Heart left ventricle (tissue), 16 donors: ENCODE measurements at regions not wholly inside any gene's neighbourhood (a gene's known extent, or its start where the extent isn't known, plus 50 kb on each side); places are given as distances from the start of the nearest gene placed in this dataset.

Experiments used
- ATAC-seq, 4 donors: fragments of 200-7000 bp; cut with Tn5 transposase; one replicate each; pipeline ENCODE4 v1.9.1; 2020 to 2022; ENCODE audit warnings: moderate library complexity in 4 of 4, mild to moderate bottlenecking in 3 of 4, moderate number of reproducible peaks in 1 of 4
- DNase-seq, 5 donors: peaks; one replicate each; pipeline ENCODE4 v3.0.0-alpha.2; 2020
- H3K27ac ChIP-seq, 12 donors: fragments of 200-600 bp; sonication (generic) in 4 of 12; one replicate each; pipeline versions ENCODE4 v1.5.0 to v1.8.0; 2016 to 2022; ENCODE audit warnings: mild to moderate bottlenecking in 2 of 12
- H3K27me3 ChIP-seq, 9 donors: fragments of 200-600 bp; sonication (generic) in 2 of 9; one replicate each; pipeline versions ENCODE4 v1.5.1 to v1.8.0; 2016 to 2022; ENCODE audit warnings: mild to moderate bottlenecking in 3 of 9
- H3K36me3 ChIP-seq, 9 donors: fragments of 200-600 bp; sonication (generic) in 2 of 9; one replicate each; pipeline versions ENCODE4 v1.5.0 to v1.8.0; 2018 to 2022; ENCODE audit warnings: mild to moderate bottlenecking in 2 of 9
- H3K4me1 ChIP-seq, 12 donors: fragments of 200-600 bp; sonication (generic) in 4 of 12; one replicate each; pipeline versions ENCODE4 v1.5.0 to v1.8.0; 2016 to 2022; ENCODE audit warnings: mild to moderate bottlenecking in 3 of 12
- H3K4me3 ChIP-seq, 12 donors: fragments of 200-600 bp; sonication (generic) in 4 of 12; one replicate each; pipeline versions ENCODE4 v1.5.0 to v1.8.0; 2017 to 2022; ENCODE audit warnings: mild to moderate bottlenecking in 9 of 12, moderate library complexity in 4 of 12
- H3K9me3 ChIP-seq, 12 donors: fragments of 200-600 bp; sonication (generic) in 4 of 12; one replicate each; pipeline versions ENCODE4 v1.5.0 to v1.8.0; 2016 to 2022; ENCODE audit warnings: mild to moderate bottlenecking in 1 of 12
- CTCF ChIP-seq, 12 donors: fragments of 200-600 bp; sonication (generic) in 4 of 12; IDR thresholded peaks; one replicate each; pipeline versions ENCODE4 v1.5.0 to v1.8.0; 2018 to 2022; ENCODE audit warnings: antibody characterized with exemption in 12 of 12, mild to moderate bottlenecking in 5 of 12
- POLR2A ChIP-seq, 2 donors: fragments of 450-650 bp; IDR thresholded peaks; one replicate each; pipeline ENCODE4 v1.6.1; 2017; ENCODE audit warnings: antibody characterized with exemption in 2 of 2, mild to moderate bottlenecking in 2 of 2, moderate library complexity in 2 of 2
- WGBS, 4 donors: extraction: QIAGEN DNeasy Blood & Tissue Kit in 2 of 4; methylation state at CpG; one replicate each; pipeline versions ENCODE4 v1.1.5 to v1.1.7; 2013 to 2018; 5-methylcytosine and 5-hydroxymethylcytosine counted together
- intact Hi-C, 10 donors: fragments of 100-400 bp; cut with DNase I; formaldehyde crosslinking; loops; one replicate each; pipeline versions ENCODE4 v1.11.1 to v1.14.2; 2022
- donor health status: ischemic (EF 13 %, LVEDD 7.1; RV severe dilation, severe dysfunction).
- donor health status: healthy with polysubstance abuse.
- donor health status: DM: no; HTN: yes; CAD: no.
- donor health status: DM: no; HTN: no; CAD: no.
- donor health status: ischemic (EF 25% LVEDD 6.9; RV normal size, moderate dysfunction).
- donor health status: ischemic (EF 25% LVEDD 5.7; RV mildly dilated, moderate dysfunction).
- donor health status: healthy.
- donor health status: DM: yes; HTN: yes; CAD: no.
- donor health status: ischemic (EF 35%, LVEDD 5.7; RV mildly dilated, moderate dysfunction).
- donor health status: nonischemic (EF 11% LVEDD 7.7; RV severe dilation, severe dysfunction).
- donor health status: DM: yes; HTN: yes; CAD: no.
- donor health status: PGD.
- donor health status: ischemic (EF 29% LVEDD 5.4; RV normal size, mild dysfunction).
- donor health status: nonischemic (EF 23%, LVEDD 6.1; RV moderate dilation, normal function).

GRCh38 chr11:17157761-17158160 lies 50.0 kb downstream of the PIK3C2A start:
- Histone ChIP-seq H3K36me3 (peaks cover 0 to 8% (median 0%) of the 10 kb centered on the region in 9 donors), H3K4me3 (no peak overlapping the region), H3K9me3 (no peaks in the 10 kb centered on the region), H3K27ac (peak overlapping the region in 4 of 12 donors; percentile 6 to 65 (median 46)), H3K4me1 (peaks cover 4 to 62% (median 46%) of the 10 kb centered on the region in 12 donors), H3K27me3 (no peaks in the 10 kb centered on the region)
- DNase-seq, result no peak
- ATAC-seq, result peak in 1 of 4 donors; percentile 33
- intact Hi-C loops, result loop anchor here in 2 of 10 donors (5.0 to 10.0 kb wide), 2 partner anchors 47 to 50 kb away; partner anchors contain the start of gene PIK3C2A (in 2 of the 2)
- 70 to 81% (median 72%) methylated on average over 4 of the region's 4 CpGs for WGBS, 4 donors
- no peak for TF ChIP-seq CTCF (IDR thresholded peaks at IDR 0.05)
- TF ChIP-seq POLR2A (IDR thresholded peaks at IDR 0.05), result no peak

DNA sequence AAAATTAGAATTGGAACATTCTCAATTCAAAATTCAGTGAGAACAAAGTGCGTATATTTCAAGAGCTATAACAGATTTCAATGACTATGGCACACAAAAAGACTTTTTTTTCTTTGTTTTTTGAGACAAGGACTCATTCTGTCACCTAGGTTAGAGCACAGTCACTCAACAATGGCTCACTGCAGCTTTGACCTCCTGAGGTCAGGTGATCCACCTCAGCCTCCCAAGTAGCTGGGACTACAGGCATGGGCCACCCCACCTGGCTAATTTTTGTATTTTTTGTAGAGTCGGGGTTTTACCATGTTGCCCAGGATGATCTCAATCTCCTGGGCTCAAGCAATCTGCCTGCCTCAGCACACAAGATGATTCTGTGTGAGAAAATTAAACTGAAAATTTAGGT lies 51.5 kb downstream of the PIK3C2A start:
- DNase-seq (no peak), ATAC-seq (no peak)
- intact Hi-C loops, result loop anchor here in 2 of 10 donors (5.0 to 10.0 kb wide), 2 partner anchors 49 to 51 kb away; partner anchors contain the start of gene PIK3C2A (in 2 of the 2)
- H3K4me1 ChIP-seq, result peaks cover 4 to 58% (median 42%) of the 10 kb centered on the region in 12 donors
- no peaks in the 10 kb centered on the region for H3K9me3 ChIP-seq
- no peaks in the 10 kb centered on the region for H3K27me3 ChIP-seq
- H3K27ac ChIP-seq, result peak overlapping the region in 1 of 12 donors; percentile 65
- 88 to 98% (median 95%) methylated on average over 2 of the region's 2 CpGs for WGBS, 4 donors
- H3K36me3 ChIP-seq, result peaks cover 0 to 8% (median 0%) of the 10 kb centered on the region in 9 donors
- TF ChIP-seq CTCF (IDR thresholded peaks at IDR 0.05) (no peak), POLR2A (IDR thresholded peaks at IDR 0.05) (no peak)
- H3K4me3 ChIP-seq, result no peak overlapping the region

GRCh38 chr11:17154409-17155159 lies 53.2 kb downstream of the PIK3C2A start:
- no peak overlapping the region for H3K4me3 ChIP-seq
- H3K4me1 ChIP-seq, result peaks cover 8 to 63% (median 44%) of the 10 kb centered on the region in 12 donors
- TF ChIP-seq CTCF (IDR thresholded peaks at IDR 0.05) (no peak), POLR2A (IDR thresholded peaks at IDR 0.05) (no peak)
- WGBS, 4 donors, result 70 to 94% (median 89%) methylated on average over 1 of the region's 1 CpG
- H3K27me3 ChIP-seq, result no peaks in the 10 kb centered on the region
- peak in 3 of 4 donors; percentile 13 to 53 (median 24) for ATAC-seq
- intact Hi-C loops, result loop anchor here in 4 of 10 donors (5.0 to 10.0 kb wide), 2 partner anchors 50 to 53 kb away; partner anchors contain the start of gene PIK3C2A (in 4 of the 4)
- H3K27ac ChIP-seq, result peak overlapping the region in 10 of 12 donors; percentile 18 to 65 (median 39)
- no peak for DNase-seq
- H3K36me3 ChIP-seq, result peaks cover 0 to 8% (median 0%) of the 10 kb centered on the region in 9 donors
- H3K9me3 ChIP-seq, result no peaks in the 10 kb centered on the region

DNA sequence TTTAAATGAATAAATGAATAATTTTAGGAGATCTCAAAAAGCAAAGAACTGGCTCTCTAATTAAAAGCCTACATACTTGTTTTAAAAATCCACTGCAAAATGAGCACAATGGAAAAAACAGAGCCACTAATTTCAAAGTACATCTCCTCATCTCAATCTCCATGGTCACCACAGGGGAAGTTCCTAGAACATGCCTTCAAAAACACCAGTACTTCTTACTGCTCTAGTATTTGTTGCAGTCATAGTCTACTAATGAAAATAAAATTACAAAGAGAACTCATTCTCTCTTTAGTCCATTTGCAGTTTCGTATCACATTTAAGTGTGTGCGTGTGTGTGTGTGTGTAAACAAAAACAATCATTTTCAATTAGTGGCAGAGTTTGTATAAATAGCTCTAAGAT lies 54.0 kb downstream of the PIK3C2A start:
- ATAC-seq (peak in 2 of 4 donors; percentile 15 to 34), DNase-seq (no peak)
- no peak overlapping the region for H3K4me3 ChIP-seq
- no peak for TF ChIP-seq CTCF (IDR thresholded peaks at IDR 0.05)
- no peak for TF ChIP-seq POLR2A (IDR thresholded peaks at IDR 0.05)
- peak overlapping the region in 9 of 12 donors; percentile 2 to 65 (median 32) for H3K27ac ChIP-seq
- WGBS, 4 donors, result 77 to 82% (median 80%) methylated on average over 2 of the region's 2 CpGs
- H3K4me1 ChIP-seq, result peaks cover 10 to 59% (median 38%) of the 10 kb centered on the region in 12 donors
- intact Hi-C loops, result loop anchor here in 3 of 10 donors (5.0 to 10.0 kb wide), 2 partner anchors 51 to 54 kb away; partner anchors contain the start of gene PIK3C2A (in 3 of the 3)
- H3K9me3 ChIP-seq, result no peaks in the 10 kb centered on the region
- H3K27me3 ChIP-seq, result no peaks in the 10 kb centered on the region
- peaks cover 0 to 8% (median 0%) of the 10 kb centered on the region in 9 donors for H3K36me3 ChIP-seq
